Peyer's patch (tissue), 4 donors: ENCODE measurements at regions not wholly inside any gene's neighbourhood (a gene's known extent, or its start where the extent isn't known, plus 50 kb on each side); places are given as distances from the start of the nearest gene placed in this dataset.

Experiments used
- POLR2A ChIP-seq, 2 donors: fragments of 450-650 bp; IDR thresholded peaks; one replicate each; pipeline ENCODE4 v1.5.1; 2017; ENCODE audit warnings: antibody characterized with exemption in 2 of 2, mild to moderate bottlenecking in 2 of 2, moderate library complexity in 2 of 2
- TF ChIP-seq, protein P1 (sequence below), 6 experiments: fragments of 450-650 bp in 4 of 6; fragments of 200-600 bp in 2 of 6; sonication (generic) in 1 of 6; IDR thresholded peaks; one replicate each; pipeline ENCODE4 v1.5.1; 2017 to 2019; ENCODE audit warnings: antibody characterized with exemption in 6 of 6, mild to moderate bottlenecking in 3 of 6, moderate library complexity in 1 of 6

DNA sequence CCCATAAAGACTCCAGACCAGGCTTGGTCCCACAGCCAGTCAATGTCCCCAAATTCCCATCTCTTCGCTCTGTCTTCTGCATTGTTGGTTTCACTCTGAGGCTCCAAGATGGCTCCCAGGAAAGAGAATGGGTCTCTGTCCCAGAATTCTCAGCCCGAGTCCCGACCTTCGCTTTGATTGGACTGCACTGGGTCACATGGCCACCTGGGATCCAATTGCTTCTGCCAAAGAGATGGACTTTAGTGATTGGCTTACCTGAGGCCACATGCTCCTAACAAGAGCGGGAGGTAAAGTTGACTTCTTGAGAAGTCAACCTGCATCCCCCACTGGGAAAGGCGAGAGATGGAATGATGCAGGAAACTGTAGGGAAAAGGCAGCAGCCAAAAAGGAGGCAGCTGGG is 104.7 kb upstream of the PMEPA1 start:
- TF ChIP-seq POLR2A (IDR thresholded peaks at IDR 0.05), result no peak
- TF ChIP-seq, protein P1, sequence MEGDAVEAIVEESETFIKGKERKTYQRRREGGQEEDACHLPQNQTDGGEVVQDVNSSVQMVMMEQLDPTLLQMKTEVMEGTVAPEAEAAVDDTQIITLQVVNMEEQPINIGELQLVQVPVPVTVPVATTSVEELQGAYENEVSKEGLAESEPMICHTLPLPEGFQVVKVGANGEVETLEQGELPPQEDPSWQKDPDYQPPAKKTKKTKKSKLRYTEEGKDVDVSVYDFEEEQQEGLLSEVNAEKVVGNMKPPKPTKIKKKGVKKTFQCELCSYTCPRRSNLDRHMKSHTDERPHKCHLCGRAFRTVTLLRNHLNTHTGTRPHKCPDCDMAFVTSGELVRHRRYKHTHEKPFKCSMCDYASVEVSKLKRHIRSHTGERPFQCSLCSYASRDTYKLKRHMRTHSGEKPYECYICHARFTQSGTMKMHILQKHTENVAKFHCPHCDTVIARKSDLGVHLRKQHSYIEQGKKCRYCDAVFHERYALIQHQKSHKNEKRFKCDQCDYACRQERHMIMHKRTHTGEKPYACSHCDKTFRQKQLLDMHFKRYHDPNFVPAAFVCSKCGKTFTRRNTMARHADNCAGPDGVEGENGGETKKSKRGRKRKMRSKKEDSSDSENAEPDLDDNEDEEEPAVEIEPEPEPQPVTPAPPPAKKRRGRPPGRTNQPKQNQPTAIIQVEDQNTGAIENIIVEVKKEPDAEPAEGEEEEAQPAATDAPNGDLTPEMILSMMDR (IDR thresholded peaks at IDR 0.05), result no peak
